IPS-NIHi11 (cell line): ENCODE measurements at regions not wholly inside any gene's neighbourhood (a gene's known extent, or its start where the extent isn't known, plus 50 kb on each side); places are given as distances from the start of the nearest gene placed in this dataset.
"Not testable (repeated sequence)": the region's sequence is repeated elsewhere in the genome, so short reads cannot be mapped to it uniquely, and the experiment has no call there.

ENCODE experiments used
- DNase-seq: peaks from one replicate; pipeline ENCODE4 v3.0.0; 2012; ENCODE audit warnings: mixed read lengths, low spot score

DNA sequence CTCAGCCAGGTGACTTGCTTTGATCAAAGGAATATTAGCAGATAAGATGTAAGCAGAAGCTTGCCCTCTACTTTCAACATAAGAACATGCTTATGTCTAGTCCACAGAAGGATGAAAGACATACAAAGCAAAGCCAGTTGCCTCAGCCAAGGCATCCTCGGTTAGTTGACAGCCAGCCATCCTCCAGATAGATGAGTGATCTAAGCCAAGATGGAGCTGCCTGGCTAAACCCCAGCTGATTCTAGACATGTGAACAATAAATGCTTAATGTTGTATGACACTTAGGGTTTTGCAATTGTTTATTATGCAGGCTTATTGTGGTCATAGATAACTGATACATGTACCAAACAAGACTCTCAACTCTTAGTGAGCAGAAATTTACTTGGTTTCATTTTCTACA is 157.6 kb upstream of the TMTC2 start:
- no peak for DNase-seq

- no peak for DNase-seq
These were observed 156.8 kb upstream of the TMTC2 start for GRCh38 chr12:82529954-82530353.

DNA sequence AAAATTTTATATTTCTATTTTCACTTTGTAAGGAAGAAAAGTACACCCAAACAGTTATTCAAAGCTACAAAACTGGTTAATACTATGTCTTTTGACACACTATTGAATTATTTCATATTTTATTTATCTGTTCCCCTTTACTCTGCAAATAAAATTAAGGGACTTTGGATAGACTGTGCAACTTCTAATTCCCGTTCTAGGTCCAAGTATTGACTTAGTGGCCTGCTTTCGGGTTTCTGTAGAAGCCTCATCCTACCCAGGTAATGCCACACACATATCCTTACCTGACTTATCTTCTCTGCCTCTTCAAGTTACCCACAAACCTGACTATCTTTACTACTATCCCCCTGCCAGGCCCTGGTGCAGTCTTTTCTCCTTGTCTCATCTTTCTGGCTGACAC is 156.3 kb upstream of the TMTC2 start:
- DNase-seq = no peak

- DNase-seq = no peak
These were observed 153.4 kb upstream of the TMTC2 start for GRCh38 chr12:82533341-82533740.

DNA sequence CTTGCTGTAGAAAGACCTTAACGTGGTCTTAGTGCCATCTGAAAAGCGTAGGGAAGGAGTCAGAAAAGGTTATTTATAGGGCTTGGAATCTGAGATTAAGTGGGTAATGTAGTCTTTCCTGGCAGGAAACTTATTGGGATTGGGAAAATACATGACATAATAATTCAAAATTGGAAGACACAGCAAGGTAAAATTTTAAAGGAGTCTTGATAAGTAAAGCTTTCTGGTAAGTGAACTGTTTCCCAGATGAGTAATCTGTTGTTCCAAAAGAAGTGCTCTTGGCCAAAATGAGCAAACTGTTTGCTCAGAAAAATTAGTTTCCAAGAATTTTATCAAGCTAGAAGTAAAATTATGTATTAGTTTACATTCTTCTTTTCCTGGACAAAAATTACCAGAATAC is 149.3 kb upstream of the TMTC2 start:
- no peak for DNase-seq

GRCh38 chr12:82554529-82554928 is 132.2 kb upstream of the TMTC2 start:
- no peak for DNase-seq

DNA sequence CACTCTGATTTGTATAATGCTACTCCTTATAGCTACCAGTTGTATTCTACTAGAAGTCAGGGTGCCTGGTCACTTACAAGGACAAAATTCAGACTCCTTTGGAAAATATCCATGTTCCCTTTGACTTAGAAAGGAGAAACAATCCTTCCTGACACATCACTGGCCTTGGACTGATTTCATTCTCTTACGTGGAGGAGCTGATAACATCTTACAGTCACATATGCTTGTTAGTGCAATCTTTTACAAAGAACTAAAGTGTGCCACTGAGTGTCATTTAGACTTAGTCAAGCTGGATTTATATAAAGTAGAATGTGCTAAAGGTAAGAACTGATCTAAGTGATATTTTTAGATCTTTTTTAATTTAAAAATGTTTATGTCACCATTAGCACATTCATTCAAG is 131.0 kb upstream of the TMTC2 start:
- no peak for DNase-seq

DNA sequence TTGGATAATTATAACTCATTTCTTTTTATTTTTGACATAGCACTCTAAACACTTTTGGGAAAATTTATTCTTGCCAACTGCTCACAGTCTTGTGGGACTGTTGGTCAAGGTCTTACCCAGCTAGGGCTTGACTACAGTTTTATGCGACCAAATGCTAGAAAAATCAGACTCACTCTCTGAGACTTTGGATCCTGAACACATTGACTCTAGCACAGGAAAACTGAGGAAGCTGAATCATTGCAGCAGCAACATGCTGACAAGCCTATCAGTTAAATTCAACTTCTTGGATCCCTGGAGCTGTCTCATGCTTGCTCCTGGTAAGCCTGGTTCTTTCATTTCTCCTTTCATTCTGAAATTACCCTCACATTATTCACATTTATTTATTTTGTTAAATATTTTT is 120.7 kb upstream of the TMTC2 start:
- DNase-seq = no peak

- no peak for DNase-seq
These were observed 119.0 kb upstream of the TMTC2 start for GRCh38 chr12:82567688-82568087.

DNA sequence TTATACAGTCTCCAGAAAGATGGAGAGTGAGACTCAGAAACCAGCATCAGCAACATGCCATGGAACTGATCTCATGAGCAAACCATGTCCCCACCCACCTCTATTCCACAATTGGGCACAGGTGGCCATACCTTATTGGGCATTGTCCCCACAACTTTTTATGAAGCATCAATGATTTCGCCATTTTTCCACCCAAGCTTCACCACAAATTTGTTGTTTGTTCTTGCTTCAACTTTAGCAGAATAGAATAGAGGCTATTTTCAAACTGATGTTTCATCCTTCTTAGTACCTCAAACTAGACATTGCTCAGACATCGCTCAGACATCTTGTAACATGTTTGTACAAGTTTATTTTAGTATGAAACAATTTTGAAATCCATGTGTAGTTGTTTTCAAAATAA is 112.5 kb upstream of the TMTC2 start:
- DNase-seq = no peak

GRCh38 chr12:82578725-82579124 is 108.0 kb upstream of the TMTC2 start:
- no peak for DNase-seq

DNA sequence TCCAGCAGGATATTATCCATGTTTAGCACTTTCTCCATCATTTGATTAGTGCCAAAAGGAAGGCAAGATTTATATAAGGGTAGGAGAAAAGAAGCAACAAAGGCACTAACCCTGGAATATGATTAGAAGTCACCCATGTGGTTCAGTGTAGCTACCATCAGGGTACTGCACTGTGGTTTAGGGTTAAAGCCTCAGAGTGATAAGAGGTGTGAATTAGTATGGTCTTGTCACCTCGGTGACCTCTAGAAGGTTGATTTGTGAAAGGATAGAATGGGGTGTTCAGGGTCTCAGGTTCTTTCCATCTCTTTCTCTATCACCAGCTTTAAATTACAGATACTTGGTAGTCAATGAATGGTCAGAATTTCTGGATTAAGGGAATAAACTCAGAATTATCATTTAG is 103.0 kb upstream of the TMTC2 start:
- DNase-seq = no peak

- DNase-seq = no peak
These were observed 93.6 kb upstream of the TMTC2 start for GRCh38 chr12:82593143-82593542.

DNA sequence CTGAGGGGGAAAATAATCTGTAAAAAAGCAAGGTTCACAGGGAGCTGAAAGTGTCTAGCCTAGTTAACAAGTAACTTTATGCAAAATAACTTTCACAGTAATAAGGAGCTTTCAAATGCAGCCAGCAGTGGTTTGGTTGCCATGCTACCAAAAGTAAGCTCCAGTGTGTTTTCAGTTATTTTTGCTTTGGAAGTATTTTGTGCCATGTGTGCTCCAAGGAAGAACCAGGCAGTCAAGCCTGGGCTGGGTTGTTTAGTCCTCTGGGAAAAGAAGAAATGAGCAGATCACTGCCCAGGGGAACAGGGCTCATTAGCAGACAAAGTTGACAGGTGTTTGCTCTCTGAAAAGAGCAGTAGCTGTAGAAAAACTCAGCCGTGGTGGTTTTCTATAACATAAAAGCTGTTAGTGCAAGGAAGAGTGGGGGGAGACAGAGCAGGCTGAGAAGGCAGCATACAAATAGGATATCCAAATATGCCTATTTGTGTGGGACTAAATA is 92.8 kb upstream of the TMTC2 start:
- DNase-seq = no peak

DNA sequence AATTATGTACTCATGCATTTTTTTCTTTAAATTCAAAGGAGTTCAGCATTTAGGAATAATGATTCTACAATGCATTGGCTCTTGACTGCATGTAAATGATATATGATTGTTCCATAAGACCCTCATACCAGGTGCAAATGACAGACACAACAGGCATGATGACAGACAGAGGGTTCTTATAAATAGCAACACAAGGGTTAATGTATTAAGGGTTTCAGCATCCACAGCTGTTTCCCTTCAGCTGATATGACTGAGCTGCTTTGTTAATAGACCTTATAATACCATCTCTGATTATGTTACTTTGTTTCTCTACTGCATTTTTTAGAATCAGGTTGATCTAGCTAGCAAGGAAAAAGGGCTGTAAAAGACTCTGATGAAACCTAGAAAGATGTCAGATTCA is 90.8 kb upstream of the TMTC2 start:
- DNase-seq = no peak

DNA sequence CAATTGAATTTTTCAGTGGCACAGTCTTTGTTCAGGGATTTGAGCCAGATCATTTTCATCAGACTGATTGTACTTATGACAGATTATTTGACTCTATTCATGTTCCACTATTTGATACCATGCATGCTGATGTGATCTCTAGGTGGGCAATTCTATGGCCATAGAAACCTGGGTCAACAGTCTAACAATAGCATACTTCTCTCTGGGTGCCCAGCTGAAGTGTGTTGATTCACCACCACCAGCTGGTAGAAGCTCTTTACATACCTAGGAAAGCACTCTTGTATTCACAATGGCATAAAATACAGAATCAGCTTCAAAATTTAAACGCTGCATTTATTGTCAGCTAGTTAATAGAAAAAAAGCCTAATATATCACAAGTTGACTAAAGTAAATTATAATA is 90.2 kb upstream of the TMTC2 start:
- no peak for DNase-seq

DNA sequence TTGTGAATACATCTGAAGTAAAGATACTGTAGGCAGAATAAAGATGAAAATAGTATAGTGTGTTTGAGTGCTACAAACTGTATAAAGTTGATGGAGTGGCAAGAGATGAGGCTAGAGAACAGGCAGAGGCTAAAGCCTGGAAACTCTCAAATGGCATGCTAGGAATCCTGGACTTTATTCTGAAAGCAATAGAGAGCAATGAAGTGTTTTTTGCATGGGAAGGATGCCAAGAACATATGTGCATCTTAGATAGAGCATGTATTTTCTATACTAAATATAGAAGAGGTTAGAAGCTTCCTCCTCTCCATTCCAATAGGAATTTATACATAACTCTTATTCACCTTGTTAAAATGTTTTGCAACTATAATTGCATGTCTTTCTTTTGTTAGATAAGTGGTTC is 86.3 kb upstream of the TMTC2 start:
- no peak for DNase-seq

- not testable (repeated sequence) for DNase-seq
These were observed 83.1 kb upstream of the TMTC2 start for GRCh38 chr12:82603647-82604046.

DNA sequence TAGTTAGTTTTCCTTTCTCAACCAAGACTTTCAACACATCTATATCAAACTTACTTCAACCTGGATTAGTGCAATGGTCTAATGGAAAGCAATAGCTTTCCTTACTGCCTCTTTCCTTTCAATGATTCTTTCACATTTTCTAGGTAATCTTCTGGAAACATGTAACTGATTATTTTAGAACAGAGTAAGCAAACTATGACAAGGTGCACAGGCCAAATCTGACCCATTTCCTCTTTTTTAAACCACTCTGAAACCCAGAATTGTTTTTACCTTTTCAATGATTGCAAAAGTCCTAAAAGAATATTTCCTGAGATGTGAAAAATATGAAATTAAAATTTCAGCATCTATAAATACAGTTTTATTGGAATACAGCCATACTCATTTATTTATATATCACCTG is 81.6 kb upstream of the TMTC2 start:
- no peak for DNase-seq

DNA sequence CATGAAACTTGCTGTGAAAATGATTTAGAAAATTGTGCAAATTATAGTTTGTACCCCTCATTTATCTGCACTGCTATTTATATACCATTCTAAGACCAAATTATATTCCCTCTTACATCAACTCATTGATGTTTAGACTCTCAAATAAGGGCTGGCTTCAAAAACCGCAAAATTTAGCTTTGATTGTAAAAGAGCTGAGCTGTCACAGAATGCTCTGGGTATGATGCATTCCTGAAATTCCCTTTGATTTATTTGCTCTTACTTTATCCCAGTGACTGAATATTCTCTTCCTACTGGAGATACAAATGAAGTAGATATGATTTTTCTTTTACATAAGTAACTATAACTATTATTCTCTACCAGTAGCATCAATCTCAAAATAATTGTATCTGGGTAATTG is 78.0 kb upstream of the TMTC2 start:
- DNase-seq = no peak

GRCh38 chr12:82609234-82609914 is 77.3 kb upstream of the TMTC2 start:
- DNase-seq = no peak

DNA sequence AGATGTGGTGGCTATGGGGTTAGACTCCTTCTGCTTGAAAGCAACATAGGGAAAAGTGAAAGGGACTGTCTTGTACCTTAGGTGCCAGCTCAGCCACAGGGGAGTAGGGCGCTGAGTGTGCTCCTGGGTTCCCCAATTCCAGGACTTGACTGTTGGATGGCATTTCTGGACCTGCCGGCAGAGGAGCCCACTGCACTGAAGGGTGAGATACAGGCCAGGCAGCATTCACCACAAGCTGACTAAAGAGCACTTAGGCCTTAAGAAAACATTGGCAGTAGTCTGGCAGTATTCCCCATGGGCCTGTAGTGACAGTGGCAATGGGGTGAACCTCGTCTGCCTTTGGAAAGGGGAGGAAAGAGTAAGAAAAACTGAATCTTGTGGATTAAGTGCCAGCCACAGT is 67.1 kb upstream of the TMTC2 start:
- DNase-seq = no peak

- DNase-seq = no peak
These were observed 65.8 kb upstream of the TMTC2 start for GRCh38 chr12:82620917-82621316.

DNA sequence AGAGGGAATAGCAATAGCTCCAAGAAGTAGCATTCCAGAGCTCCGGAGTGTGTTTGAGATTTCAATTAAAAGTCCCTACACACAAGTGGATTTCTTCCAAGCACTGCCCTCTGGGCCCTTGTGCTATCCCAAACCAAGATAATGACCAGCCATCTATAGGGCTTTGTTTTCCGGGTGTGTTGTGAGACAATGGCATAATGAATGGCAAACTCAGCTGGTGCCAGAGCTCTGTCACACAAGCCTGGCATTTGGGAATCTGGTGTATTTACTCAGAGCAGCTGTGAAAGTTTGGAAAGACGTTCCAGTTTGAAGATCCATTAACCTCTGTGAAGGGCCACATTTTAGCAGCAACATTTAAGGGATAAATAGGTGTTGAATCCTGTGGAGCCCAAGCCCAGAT is 61.2 kb upstream of the TMTC2 start:
- no peak for DNase-seq

DNA sequence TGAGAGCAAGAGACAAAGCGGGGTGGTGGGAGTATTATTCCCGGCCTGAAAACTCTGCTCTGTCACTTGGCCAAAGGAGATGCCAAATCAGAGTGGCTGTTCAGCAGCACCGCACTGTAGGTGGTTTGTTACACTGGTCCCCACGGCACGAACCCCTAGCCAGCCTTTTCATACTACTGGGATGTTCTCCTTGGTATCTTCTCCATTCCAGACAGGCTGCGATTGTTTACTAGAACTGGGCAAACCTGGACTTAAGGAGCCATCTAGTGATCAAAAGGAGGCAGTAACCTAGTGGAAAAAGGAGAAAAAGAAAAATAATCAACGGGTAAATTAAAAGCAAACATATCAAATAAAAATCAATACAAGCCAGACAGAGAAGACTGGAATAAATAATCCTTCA is 58.9 kb upstream of the TMTC2 start:
- DNase-seq = peak; percentile 32
